ENCODE measurements at regions not wholly inside any gene's neighbourhood (a gene's known extent, or its start where the extent isn't known, plus 50 kb on each side); places are given as distances from the start of the nearest gene placed in this dataset.
A peak's percentile ranks its signal among the peaks of the same experiment; 100 is the strongest.

DNA sequence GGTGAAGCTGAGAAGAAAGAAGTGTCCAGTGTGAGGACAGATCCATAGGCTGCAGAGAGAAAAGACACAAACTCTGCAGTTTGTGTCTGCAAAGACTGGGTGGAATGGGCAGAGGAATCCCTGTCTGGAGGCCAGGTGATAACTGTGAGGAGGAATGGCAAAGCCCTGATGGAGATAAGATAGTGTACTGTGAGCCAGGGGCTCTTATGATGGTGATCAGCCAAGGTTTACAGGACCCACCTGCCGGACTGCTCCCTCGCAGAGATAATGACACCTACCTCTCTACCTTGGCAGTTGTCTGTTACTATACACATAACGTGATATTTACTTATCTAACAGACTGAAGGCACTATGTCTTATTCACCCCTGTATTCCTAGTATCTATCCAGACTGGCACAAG lies 92.6 kb upstream of the ASIC2 start:
- DNase-seq (ENCODE audit: low read depth): no peak
- no peaks in the 10 kb centered on the region for H3K27me3 ChIP-seq (ENCODE audit: control insufficient read depth, insufficient read depth, low read length)
- ChIA-PET CTCF (interaction anchor here (1.0 kb wide), 1 partner anchor 58 kb away, joined by 3 read pairs; no protein-coding TSS in a partner anchor), POLR2A (no interaction called here)
- no peak overlapping the region for H3K4me3 ChIP-seq (ENCODE audit: low read depth, low read length)
- no peaks in the 10 kb centered on the region for H3K36me3 ChIP-seq (ENCODE audit: control insufficient read depth, insufficient read depth, low read length)
- TF ChIP-seq, protein P1, sequence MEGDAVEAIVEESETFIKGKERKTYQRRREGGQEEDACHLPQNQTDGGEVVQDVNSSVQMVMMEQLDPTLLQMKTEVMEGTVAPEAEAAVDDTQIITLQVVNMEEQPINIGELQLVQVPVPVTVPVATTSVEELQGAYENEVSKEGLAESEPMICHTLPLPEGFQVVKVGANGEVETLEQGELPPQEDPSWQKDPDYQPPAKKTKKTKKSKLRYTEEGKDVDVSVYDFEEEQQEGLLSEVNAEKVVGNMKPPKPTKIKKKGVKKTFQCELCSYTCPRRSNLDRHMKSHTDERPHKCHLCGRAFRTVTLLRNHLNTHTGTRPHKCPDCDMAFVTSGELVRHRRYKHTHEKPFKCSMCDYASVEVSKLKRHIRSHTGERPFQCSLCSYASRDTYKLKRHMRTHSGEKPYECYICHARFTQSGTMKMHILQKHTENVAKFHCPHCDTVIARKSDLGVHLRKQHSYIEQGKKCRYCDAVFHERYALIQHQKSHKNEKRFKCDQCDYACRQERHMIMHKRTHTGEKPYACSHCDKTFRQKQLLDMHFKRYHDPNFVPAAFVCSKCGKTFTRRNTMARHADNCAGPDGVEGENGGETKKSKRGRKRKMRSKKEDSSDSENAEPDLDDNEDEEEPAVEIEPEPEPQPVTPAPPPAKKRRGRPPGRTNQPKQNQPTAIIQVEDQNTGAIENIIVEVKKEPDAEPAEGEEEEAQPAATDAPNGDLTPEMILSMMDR (IDR thresholded peaks at IDR 0.05; ENCODE audit: insufficient read depth, low read depth, low read length): no peak

DNA sequence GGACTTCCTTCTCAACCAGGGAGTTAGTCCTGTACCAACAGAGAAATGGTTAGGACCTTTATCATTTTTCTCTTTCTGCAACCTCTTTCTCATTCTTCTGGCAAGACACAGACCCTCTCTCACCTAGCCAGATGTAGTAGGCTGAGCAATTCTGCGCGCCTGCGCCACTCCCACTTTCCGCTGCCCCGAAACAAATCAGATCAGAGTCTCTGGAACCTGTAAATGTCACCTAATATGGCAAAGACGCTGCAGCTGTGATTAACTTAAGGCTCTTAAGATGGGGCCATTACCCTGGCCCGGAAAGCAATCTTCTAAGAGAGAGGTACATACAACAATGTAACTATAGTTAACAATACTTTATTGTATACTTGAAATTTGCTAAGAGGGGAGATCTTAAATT lies 94.3 kb upstream of the ASIC2 start:
- Histone ChIP-seq H3K27me3 (ENCODE audit: control insufficient read depth, insufficient read depth, low read length) (no peaks in the 10 kb centered on the region), H3K36me3 (ENCODE audit: control insufficient read depth, insufficient read depth, low read length) (no peaks in the 10 kb centered on the region), H3K4me3 (ENCODE audit: low read depth, low read length) (no peak overlapping the region)
- POLR2A ChIA-PET: no interaction called here
- DNase-seq (ENCODE audit: low read depth): no peak
- TF ChIP-seq, protein P1 (IDR thresholded peaks at IDR 0.05; ENCODE audit: insufficient read depth, low read depth, low read length): no peak
- CTCF ChIA-PET: no interaction called here

DNA sequence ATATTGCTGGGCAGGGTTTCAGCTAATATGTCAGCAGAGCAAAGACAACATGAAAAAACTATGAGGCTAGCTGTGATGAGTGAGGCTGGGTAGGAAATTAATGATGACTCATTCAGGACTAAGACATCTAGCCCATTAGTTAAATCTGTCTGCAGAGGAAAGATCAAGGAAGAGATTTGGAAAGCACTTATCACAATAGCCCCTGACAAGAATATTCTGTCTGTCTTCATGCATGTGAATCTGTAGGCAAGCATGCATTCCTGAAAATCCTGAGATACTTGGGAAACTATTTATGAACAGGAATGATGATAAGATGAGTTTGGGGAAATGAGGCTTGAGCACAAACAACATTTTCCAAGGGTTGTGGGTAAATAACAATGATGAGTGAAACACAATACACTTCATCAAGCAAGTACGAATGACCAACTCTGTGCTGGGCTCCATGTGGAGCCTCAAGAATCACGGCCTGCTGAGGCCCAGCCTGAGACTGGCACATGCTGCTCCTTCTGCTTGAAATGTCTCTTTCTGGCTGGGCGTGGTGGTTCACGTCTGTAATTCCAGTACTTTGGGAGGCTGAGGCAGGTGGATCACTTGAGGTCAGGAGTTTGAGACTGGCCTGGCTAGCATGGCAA lies 96.5 kb upstream of the ASIC2 start:
- POLR2A ChIA-PET: no interaction called here
- Histone ChIP-seq H3K27me3 (ENCODE audit: control insufficient read depth, insufficient read depth, low read length) (no peaks in the 10 kb centered on the region), H3K36me3 (ENCODE audit: control insufficient read depth, insufficient read depth, low read length) (no peaks in the 10 kb centered on the region), H3K4me3 (ENCODE audit: low read depth, low read length) (no peak overlapping the region)
- TF ChIP-seq, protein P1 (IDR thresholded peaks at IDR 0.05; ENCODE audit: insufficient read depth, low read depth, low read length): no peak
- DNase-seq (ENCODE audit: low read depth): peak; percentile 46
- CTCF ChIA-PET: no interaction called here

DNA sequence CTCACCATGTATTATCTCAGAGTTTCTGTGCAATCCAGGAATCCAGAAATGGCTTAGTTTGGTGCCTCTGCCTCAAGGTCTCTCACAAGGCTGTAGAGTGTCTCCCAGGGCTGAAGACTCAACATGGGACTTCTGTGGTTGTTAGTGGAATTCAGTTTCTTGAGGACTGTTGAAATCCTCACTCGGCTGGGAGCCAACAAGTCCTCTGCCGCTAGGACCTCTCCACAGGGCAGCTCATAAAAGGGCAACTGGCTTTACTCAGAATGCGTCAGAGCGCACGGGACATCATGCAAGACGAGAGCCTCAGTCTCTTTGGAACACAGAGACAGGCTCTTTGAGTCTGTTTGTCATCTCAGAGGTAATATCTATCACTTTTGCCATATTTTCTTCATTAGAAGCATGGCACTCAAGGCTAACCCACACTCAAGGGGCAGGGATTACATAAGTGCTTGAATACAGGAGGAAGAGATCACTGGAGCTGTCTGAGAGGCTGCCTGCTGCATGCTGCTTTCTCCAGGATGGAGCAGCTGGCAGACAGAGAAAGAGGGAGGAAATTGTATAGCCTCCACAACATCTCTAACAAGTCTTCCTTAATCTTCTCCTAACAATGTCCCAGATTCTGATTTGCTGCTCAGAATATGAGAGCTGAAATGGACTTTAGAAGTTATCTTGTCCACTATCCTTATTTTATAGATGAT lies 97.5 kb upstream of the ASIC2 start:
- no peak overlapping the region for H3K4me3 ChIP-seq (ENCODE audit: low read depth, low read length)
- peak; percentile 79 for DNase-seq (ENCODE audit: low read depth)

DNA sequence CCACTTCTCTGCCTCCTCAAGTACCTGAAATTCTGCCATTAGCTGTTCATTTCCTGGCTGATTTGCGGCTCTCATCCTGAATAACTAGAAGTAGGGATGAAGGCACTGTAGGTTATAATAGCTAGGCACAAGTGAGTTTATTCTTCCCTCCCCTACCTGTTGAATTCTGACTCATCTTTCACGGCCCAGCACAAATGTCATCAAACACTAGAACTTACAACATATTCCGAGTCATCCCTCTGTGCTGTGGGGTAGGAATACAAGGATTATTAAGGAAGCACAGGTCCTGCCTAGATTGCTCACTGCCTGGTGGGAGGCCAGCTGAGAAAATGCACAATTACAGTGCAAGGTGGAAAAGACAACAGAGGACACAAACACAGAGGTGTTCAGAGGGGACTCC lies 103.7 kb upstream of the ASIC2 start:
- ChIA-PET CTCF (no interaction called here), POLR2A (no interaction called here)
- Histone ChIP-seq H3K4me3 (ENCODE audit: low read depth, low read length) (no peak overlapping the region), H3K27me3 (ENCODE audit: control insufficient read depth, insufficient read depth, low read length) (no peaks in the 10 kb centered on the region), H3K36me3 (ENCODE audit: control insufficient read depth, insufficient read depth, low read length) (no peaks in the 10 kb centered on the region)
- TF ChIP-seq, protein P1 (IDR thresholded peaks at IDR 0.05; ENCODE audit: insufficient read depth, low read depth, low read length): no peak
- DNase-seq (ENCODE audit: low read depth): no peak

More for the DNA sequence above, 97.5 kb upstream of the ASIC2 start:
- ChIA-PET POLR2A (no interaction called here), CTCF (no interaction called here)
- Histone ChIP-seq H3K36me3 (ENCODE audit: control insufficient read depth, insufficient read depth, low read length) (no peaks in the 10 kb centered on the region), H3K27me3 (ENCODE audit: control insufficient read depth, insufficient read depth, low read length) (no peaks in the 10 kb centered on the region)
- TF ChIP-seq, protein P1 (IDR thresholded peaks at IDR 0.05; ENCODE audit: insufficient read depth, low read depth, low read length): no peak
